Upper lobe of right lung (tissue), 1 donor: ENCODE measurements at regions not wholly inside any gene's neighbourhood (a gene's known extent, or its start where the extent isn't known, plus 50 kb on each side); places are given as distances from the start of the nearest gene placed in this dataset.

ENCODE experiments used
- ATAC-seq: fragments of 200-7000 bp; cut with Tn5 transposase; one replicate; pipeline ENCODE4 v1.9.1; 2020; ENCODE audit warnings: mild to moderate bottlenecking, moderate library complexity
- DNase-seq: peaks from one replicate; pipeline ENCODE4 v3.0.0-alpha.2; 2020
- H3K27ac ChIP-seq: fragments of 200-600 bp; one replicate; pipeline ENCODE4 v1.8.0; 2022
- H3K27me3 ChIP-seq: fragments of 200-600 bp; one replicate; pipeline ENCODE4 v1.8.0; 2022; ENCODE audit warnings: mild to moderate bottlenecking
- H3K36me3 ChIP-seq: fragments of 200-600 bp; one replicate; pipeline ENCODE4 v1.8.0; 2022
- H3K4me1 ChIP-seq: fragments of 200-600 bp; one replicate; pipeline ENCODE4 v1.8.0; 2022
- H3K4me3 ChIP-seq: fragments of 200-600 bp; one replicate; pipeline ENCODE4 v1.8.0; 2022; ENCODE audit warnings: mild to moderate bottlenecking
- H3K9me3 ChIP-seq: fragments of 200-600 bp; one replicate; pipeline ENCODE4 v1.8.0; 2022
- intact Hi-C: fragments of 100-400 bp; cut with DNase I; formaldehyde crosslinking; loops from one replicate; pipeline ENCODE4 v1.11.0; 2022
- TF ChIP-seq, protein P1 (sequence below): fragments of 200-600 bp; IDR thresholded peaks from one replicate; pipeline ENCODE4 v1.8.0; 2022; ENCODE audit warnings: antibody characterized with exemption
- donor health status: DM: no; HTN: yes; CAD: no; lungs with severe emphysema.

GRCh38 chr6:113644861-113645575 is 212.1 kb upstream of the MARCKS start:
- no peaks in the 10 kb centered on the region for H3K9me3 ChIP-seq
- ATAC-seq = peak; percentile 46
- peaks cover 11% of the 10 kb centered on the region for H3K4me1 ChIP-seq
- intact Hi-C loops = no loop called here
- no peak for DNase-seq
- no peaks in the 10 kb centered on the region for H3K27me3 ChIP-seq
- H3K36me3 ChIP-seq = no peaks in the 10 kb centered on the region
- no peak overlapping the region for H3K4me3 ChIP-seq
- TF ChIP-seq, protein P1, sequence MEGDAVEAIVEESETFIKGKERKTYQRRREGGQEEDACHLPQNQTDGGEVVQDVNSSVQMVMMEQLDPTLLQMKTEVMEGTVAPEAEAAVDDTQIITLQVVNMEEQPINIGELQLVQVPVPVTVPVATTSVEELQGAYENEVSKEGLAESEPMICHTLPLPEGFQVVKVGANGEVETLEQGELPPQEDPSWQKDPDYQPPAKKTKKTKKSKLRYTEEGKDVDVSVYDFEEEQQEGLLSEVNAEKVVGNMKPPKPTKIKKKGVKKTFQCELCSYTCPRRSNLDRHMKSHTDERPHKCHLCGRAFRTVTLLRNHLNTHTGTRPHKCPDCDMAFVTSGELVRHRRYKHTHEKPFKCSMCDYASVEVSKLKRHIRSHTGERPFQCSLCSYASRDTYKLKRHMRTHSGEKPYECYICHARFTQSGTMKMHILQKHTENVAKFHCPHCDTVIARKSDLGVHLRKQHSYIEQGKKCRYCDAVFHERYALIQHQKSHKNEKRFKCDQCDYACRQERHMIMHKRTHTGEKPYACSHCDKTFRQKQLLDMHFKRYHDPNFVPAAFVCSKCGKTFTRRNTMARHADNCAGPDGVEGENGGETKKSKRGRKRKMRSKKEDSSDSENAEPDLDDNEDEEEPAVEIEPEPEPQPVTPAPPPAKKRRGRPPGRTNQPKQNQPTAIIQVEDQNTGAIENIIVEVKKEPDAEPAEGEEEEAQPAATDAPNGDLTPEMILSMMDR = no peak
- H3K27ac ChIP-seq = no peak overlapping the region

DNA sequence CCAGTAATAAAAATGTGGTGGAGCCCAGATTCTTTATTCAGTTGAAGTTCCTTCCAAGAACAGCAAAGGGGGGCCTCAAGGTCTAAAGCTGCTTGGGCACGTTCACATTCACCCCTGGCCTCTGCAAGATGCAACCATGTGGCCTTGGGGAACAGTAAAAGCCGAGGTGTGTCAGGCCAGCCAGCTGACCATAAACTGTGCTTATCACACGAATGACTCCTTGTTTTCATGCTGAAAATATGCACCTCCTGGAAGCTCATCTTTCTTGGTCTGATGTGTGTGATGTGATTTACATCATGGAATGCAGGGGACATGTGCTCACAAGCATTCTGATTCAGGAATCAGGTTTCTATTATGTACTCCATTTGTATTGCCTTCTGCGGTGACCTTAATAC is 211.6 kb upstream of the MARCKS start:
- H3K27ac ChIP-seq = no peak overlapping the region

GRCh38 chr6:113645986-113646385 is 211.2 kb upstream of the MARCKS start:
- peaks cover 11% of the 10 kb centered on the region for H3K4me1 ChIP-seq
- ATAC-seq (no peak), DNase-seq (no peak)
- no peaks in the 10 kb centered on the region for H3K36me3 ChIP-seq
- H3K4me3 ChIP-seq = no peak overlapping the region
- intact Hi-C loops = no loop called here
- no peak overlapping the region for H3K27ac ChIP-seq
- H3K27me3 ChIP-seq = no peaks in the 10 kb centered on the region
- TF ChIP-seq, protein P1 = no peak
- no peaks in the 10 kb centered on the region for H3K9me3 ChIP-seq

More for the DNA sequence above, 211.6 kb upstream of the MARCKS start:
- Histone ChIP-seq H3K4me1 (peaks cover 11% of the 10 kb centered on the region), H3K4me3 (no peak overlapping the region), H3K9me3 (no peaks in the 10 kb centered on the region), H3K27me3 (no peaks in the 10 kb centered on the region), H3K36me3 (no peaks in the 10 kb centered on the region)
- intact Hi-C loops = no loop called here
- TF ChIP-seq, protein P1 = no peak
- DNase-seq (no peak), ATAC-seq (no peak)

- intact Hi-C loops = no loop called here
- H3K27ac ChIP-seq = no peak overlapping the region
Measured at GRCh38 chr6:113646701-113647100, 210.4 kb upstream of the MARCKS start.

GRCh38 chr6:113647143-113647889 is 209.8 kb upstream of the MARCKS start:
- TF ChIP-seq, protein P1 = no peak
- H3K4me1 ChIP-seq = peaks cover 9% of the 10 kb centered on the region
- no peak for ATAC-seq
- DNase-seq = no peak
- H3K27ac ChIP-seq = no peak overlapping the region
- no peaks in the 10 kb centered on the region for H3K36me3 ChIP-seq
- H3K27me3 ChIP-seq = no peaks in the 10 kb centered on the region
- H3K4me3 ChIP-seq = no peak overlapping the region
- intact Hi-C loops = no loop called here
- no peaks in the 10 kb centered on the region for H3K9me3 ChIP-seq

More at GRCh38 chr6:113646701-113647100, 210.4 kb upstream of the MARCKS start:
- H3K4me3 ChIP-seq = no peak overlapping the region
- DNase-seq (no peak), ATAC-seq (no peak)
- peaks cover 11% of the 10 kb centered on the region for H3K4me1 ChIP-seq
- TF ChIP-seq, protein P1 = no peak
- H3K9me3 ChIP-seq = no peaks in the 10 kb centered on the region
- no peaks in the 10 kb centered on the region for H3K36me3 ChIP-seq
- H3K27me3 ChIP-seq = no peaks in the 10 kb centered on the region
